IPS-NIHi7 (cell line): ENCODE measurements at regions not wholly inside any gene's neighbourhood (a gene's known extent, or its start where the extent isn't known, plus 50 kb on each side); places are given as distances from the start of the nearest gene placed in this dataset.

Experiments
- DNase-seq: peaks from one replicate; pipeline ENCODE4 v3.0.0; 2012; ENCODE audit warnings: mixed read lengths; ENCODE audit errors: extremely low spot score

- DNase-seq = no peak
These were observed 329.9 kb downstream of the FOXO1 start for GRCh38 chr13:40336228-40337221.

GRCh38 chr13:40337651-40338050 lies 328.8 kb downstream of the FOXO1 start:
- no peak for DNase-seq

GRCh38 chr13:40338217-40338616 lies 328.2 kb downstream of the FOXO1 start:
- DNase-seq = no peak

GRCh38 chr13:40340368-40341095 lies 325.9 kb downstream of the FOXO1 start:
- DNase-seq = no peak

DNA sequence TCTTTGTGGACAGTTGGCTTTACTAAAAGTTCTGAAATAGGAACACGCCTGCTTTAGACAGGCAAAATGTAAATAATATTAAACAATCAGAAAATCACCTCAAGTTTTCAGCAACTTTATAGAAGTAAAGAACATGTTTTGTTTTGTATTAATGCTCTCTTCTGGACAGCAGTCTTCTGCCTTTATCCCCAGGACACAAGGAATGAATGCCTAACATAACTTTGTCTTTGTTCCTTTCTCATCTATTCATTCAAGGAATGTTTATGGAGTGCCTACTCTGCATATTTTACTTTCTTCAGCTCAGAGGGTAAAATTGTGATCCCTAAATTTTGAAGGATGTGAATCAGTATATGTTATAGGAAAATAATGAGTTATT lies 325.4 kb downstream of the FOXO1 start:
- DNase-seq = no peak

GRCh38 chr13:40341501-40341900 lies 324.9 kb downstream of the FOXO1 start:
- no peak for DNase-seq

GRCh38 chr13:40342461-40342860 lies 324.0 kb downstream of the FOXO1 start:
- DNase-seq = no peak

DNA sequence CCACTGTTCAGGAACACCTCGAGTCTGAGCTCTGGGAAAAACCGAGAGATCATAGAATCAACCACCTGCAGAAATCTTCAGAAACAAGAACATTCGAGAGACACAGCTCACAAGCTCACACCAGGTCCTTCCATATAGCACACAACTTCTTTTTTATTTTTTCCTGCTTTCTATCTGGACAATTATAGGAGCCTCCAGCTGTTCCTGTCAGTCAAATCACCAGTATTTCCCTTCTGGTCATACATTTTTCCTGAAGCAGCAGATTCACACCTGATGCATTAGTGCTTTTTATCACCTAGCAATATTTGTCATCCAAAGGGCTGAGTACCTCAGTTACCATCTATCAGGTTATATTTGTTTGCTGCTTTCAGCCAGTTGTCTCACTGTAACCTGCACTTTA lies 323.5 kb downstream of the FOXO1 start:
- no peak for DNase-seq

GRCh38 chr13:40343550-40344269 lies 322.7 kb downstream of the FOXO1 start:
- no peak for DNase-seq

- no peak for DNase-seq
These were observed 321.9 kb downstream of the FOXO1 start for GRCh38 chr13:40344270-40345148.

DNA sequence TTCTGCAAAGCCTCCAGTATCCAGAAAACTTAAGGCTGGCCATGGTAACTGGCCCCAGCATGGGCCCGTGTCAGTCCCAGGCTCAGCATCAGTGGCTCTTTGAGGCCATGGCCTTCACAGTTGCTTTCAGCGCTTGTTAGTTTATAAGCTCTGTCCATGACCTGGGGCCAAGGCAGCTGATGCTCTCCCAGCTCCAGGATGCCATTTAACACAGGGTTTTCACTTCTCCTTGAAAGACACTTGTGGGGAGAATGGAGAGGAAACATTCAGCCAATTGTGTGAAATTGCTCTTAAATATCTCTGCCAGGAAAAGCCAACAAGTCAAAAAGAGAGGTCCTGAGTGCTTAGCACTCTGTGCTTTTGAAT lies 321.3 kb downstream of the FOXO1 start:
- DNase-seq = no peak

DNA sequence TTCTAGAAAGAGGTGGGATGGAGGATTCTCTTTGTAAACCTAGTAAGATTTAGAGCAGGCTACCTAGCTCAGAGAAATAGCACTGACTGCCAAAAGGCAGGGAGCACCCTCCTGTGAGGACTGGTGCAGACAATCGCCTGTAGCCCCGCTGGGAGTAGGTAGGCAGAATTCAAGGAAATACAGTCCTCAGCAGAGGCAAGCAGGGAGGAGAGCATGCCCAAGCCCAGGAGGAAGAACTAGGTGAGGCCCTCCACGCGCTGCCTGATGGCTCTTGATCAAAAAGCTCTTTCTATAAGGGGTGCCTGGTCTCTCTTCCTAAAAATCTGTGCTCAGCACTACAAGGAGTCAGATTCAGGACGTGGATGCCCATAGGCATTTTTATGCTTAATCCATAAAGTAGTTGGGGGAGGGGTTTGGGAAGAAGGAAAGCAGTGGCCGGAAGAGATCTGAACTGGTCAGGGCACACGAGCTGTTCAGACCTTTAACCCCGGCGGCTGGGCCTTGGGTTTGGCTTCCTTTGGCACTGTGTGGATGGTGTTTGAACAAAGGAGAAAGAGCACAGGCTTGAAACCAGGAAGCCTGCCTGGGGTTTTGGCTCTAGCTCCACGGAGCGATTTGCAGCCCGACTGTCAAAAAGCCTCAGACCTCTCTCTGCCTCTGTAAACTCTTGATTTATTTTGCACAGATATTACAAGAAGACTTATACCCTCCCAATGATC lies 320.6 kb downstream of the FOXO1 start:
- peak; percentile 39 for DNase-seq

- no peak for DNase-seq
These were observed 319.8 kb downstream of the FOXO1 start for GRCh38 chr13:40346592-40346991.

- DNase-seq = no peak
These were observed 318.3 kb downstream of the FOXO1 start for GRCh38 chr13:40348096-40348679.

- DNase-seq = no peak
These were observed 316.0 kb downstream of the FOXO1 start for GRCh38 chr13:40350283-40350992.

GRCh38 chr13:40351537-40352379 lies 314.7 kb downstream of the FOXO1 start:
- no peak for DNase-seq

- DNase-seq = no peak
These were observed 314.1 kb downstream of the FOXO1 start for GRCh38 chr13:40352380-40352778.

- DNase-seq = no peak
These were observed 313.5 kb downstream of the FOXO1 start for GRCh38 chr13:40352802-40353562.
